NCI-H69 (cell line): ENCODE measurements at regions not wholly inside any gene's neighbourhood (a gene's known extent, or its start where the extent isn't known, plus 50 kb on each side); places are given as distances from the start of the nearest gene placed in this dataset.
A peak's percentile ranks its signal among the peaks of the same experiment; 100 is the strongest.

Source experiments
- DNase-seq: peaks from one replicate; lab custom pipeline; 2025; lab: John Stamatoyannopoulos, UW

DNA sequence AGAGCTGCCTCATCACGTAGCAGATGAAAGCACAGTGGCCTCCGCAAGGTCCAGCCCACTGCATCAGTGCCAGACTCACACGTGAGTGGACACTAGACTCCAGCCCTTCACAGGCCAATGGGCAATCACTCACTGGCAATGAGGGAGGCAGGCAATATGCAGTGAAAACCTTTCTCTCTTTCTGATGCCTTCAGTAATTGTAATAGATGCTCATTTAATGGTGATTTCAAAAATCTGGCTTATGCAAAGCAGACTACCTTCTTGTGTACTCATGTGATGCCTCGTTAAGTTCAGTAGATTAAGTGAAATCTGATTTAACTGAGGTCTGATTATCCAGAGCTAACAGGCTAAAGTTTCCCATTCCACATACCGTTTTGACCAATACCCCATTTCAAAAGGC lies 546.9 kb downstream of the MIAT start:
- DNase-seq = no peak

DNA sequence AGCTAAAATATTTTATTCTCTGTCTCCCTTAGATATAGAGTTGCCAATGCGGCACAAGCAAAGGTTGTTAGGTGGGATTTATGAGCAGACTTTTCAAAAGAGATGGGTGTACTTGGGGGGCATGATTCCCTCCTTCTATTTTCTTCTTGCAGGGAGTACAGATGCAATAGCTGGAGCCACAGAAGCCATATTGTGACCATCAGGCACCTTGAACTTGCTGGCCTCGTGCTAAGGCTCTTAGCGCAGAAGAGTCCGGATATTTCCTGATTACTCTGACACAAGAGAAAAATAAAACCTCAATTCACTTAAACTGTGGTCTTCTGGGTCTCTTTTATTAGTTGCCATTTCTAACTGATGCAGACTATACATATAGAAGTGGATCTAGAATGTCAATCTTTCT lies 547.4 kb downstream of the MIAT start:
- DNase-seq = no peak

DNA sequence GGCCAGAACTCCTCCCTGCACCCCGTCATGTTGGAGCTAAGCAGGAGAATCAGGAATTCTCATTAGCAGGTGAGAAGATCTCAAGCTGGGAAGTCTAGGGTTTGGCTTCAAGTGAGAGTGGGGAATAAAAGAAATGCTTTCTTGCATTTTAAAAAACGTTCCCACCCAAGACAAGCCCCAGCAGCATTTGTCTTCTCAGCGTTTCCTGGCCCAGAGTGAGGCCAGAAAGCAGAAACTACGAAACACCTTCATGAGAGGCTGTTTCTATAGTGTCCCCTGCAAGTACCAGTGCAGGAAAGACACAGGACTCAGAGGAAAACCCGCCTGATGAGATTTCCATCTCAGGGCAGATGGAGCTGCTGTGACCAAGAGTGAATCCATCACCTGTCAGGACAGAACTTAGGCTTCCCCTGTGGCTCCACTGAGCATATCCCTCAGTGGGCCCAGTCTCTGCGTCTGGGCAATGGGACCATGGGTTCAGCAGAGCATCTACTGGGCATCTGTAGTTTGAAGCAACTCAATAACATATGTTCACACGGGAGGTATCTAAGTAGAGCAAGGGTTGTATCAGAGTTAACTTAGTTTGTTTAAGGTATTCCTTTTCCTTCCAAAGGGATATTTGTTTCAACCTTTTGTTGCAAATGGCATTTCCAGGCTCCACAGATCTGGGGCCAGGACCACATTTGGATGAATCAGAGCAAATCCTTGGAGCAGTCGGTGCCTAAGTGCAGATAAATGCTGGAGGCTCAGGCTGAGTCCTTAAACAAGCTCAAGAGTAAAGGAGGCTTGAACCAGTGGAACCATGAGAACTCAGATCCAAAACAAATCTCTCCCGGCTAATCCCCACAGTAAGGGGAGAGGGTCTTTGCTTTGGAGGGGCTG lies 548.3 kb downstream of the MIAT start:
- no peak for DNase-seq

DNA sequence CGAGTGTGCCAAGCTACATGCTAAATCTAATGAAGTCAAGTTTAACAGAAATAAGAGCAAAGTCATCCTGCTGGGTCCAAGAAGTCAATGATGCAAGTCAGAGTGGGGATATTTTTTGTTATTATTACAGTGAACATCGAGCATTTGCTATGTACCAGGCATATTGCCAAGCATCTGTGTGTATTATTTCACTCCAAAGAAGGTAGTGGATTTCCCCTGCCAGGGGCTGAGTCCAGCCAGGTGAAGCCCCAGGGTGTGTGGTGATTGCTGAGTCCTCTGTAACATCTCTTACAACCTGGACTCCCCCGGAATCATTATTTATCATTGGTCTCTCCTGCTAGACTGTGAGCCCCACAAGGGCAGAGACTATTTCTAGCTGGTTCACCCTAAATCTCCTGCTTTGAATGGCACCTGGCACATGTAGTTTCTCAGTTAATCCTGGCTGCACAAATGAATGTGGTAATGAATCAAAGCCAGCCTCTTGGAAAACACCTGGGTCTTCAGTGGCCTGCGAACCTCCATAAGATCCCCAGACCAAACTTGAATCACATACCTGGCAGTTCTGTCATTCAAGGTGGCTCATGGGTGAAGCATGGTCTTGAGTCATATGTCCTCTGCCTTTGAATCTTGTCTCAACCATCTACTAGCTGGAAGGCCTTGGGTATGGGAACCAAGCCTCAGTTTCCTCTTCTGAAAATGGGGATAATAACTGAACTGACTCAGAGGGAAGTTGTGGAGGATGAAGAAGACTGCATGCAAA lies 549.2 kb downstream of the MIAT start:
- no peak for DNase-seq

DNA sequence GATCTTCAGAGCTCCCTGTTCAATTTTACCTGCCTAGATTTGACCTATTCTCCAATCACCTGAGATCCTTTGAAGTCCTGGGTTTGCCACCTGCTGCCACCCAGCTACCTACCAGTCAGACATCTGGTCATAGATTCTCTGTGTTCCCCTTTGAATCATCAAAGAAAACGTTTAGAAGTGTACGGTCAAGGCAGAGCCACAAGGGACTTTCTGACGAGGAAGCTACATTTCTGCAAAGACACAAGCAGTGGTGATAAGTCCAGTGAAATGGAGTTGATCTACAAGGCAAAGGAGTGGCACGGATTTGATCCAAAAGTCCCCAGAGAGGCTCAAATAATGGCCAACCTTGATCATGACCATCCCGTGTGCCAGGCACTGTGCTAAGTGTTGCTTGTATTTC lies 549.9 kb downstream of the MIAT start:
- DNase-seq = no peak

DNA sequence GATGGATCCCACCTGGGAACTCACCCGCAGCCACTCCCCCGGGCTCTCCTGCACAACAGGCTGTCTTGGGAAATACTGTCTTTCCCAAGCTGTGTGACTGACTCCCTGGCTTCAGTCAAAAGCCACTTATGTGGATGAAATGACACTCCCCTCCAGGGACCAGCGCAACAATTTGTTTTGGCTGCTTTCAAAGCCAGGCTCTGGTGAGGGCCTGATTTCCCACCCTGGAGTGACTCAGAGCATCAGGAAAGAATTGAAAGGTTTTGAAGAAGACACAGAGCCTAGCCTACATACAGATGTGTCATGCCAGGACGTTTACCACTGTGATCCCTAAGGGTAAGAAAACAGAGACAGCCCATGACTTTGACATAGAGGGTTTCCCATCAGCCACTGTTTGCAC lies 550.5 kb downstream of the MIAT start:
- no peak for DNase-seq

DNA sequence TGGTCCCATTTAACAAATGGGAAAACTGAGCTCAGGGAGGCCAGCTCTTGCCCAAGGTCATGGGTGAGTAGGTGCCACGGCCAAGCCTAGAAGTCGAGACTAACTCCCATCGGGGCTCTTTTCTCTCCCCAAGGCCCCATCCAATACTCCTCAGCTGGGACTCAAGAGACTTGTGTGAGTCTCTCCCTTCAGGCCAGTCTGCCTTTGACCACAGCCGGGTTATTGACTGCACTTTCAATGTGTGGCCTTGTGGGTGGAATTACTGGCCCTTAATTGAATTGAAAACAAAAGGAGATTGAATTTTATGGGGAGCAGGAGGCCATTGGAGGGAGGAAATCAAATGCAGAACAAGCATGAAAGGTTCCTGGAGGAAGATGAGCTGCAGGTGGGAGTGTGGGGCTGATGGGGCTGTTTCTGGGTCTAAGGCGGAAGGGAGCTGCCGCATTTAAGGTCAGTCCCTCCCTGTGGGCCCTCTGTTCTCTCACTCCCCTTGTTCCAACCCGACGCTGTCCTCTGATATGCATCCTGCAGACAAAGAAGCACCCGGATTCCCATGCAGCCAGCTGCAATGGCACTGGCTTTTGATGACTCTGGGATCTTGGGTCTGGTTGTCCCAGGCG lies 552.8 kb downstream of the MIAT start:
- DNase-seq = no peak

DNA sequence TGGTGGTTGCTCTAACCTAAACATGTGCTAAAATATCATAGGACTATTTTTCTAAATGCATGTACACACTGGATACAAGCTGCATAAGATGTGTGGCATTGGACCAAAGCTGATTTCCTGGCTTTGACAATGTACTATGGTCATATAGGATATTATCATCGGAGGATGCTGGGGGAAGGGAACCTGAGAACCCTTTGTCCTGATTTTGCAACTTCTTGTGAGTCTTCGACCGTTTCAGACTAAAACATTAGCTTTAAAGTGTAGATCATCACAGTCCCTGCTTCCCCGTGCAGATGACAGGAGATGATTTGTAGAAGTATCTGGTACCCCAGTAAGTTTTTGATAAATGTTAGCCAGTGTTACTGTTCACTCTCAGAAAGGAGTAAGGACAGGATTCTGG lies 554.7 kb downstream of the MIAT start:
- DNase-seq = no peak

DNA sequence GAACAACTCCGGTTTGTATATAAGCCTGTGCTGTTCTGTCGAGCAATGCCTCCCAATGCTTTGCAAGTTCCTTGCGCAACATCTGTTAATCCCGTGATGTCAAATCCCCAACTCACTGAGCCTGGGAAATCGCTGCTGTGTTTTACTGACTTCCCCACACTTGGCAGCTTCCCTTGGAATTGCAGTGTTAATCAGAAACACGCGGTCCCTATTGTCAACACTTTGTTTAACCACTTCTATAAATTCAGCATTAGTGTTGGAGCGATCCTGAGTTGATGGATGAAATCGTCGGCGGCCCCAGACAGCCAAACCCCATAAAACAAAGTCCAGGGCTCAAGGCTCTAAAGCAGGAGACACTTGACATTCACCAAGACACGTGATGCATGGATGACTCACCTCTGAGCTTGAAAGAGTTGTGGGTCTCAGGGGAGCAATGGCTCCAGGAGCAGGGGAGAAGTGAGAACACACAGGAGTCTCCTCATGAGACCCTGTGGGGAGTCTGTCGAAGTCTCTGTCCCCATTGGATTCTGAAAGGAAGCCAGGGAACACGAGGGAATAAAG lies 555.3 kb downstream of the MIAT start:
- DNase-seq = peak; percentile 19

DNA sequence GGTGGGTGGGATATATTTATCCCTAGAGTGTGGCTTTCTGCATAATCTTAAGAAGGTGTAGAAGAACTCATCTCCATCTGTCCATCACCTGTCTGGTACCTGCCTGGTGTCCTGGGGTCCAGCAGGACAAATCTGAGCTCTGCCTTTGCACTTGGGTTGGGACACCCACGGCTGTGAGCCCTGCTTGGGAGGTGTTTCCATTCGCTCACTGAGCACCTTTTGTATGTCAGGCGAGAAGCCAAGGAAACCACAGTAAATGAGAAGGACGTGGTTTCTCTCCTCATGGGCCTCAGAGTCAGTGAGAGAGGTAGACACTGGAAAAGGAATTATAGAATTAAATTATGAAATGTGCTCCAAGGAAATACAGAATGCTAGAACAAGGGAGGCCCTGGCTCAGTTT lies 555.9 kb downstream of the MIAT start:
- no peak for DNase-seq

DNA sequence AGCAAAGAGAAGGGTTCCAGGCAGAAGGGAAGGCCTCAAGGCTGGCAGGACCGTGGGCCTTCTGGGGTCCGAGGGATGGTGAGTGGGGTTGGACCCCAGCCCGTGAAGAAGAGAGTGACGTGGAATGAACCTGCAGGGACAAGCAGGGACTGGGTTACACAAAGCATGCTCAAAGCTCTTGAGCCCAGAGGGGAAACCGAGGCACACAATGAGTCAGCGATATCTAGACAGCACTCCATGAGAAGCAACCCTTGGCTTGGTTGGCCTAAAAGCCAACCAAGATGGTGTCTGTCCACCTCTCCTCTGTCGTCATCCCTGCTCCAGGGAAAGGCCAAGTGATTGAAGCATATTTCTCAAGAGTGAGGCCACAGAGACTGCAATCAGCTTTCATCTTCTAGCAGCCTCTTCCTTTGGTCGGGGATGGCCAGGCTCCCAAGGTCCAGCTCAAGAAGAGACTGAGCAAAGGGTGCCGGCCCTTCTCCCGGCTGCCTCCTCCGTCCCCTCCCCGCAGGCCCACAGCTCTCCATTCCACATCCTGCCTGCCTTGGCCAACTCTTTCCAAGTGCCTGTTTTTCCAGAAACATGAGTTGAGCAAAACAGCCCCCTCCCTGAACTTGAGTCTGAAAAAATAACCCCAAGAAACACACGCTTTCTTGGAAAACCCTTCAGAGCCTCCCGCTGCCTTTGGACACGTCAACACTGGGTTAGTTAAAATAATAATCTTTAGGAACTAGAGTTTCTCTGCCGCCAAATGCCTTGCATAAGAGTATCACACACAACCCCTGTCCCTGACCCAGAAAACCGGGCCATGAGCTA lies 556.6 kb downstream of the MIAT start:
- DNase-seq = no peak

DNA sequence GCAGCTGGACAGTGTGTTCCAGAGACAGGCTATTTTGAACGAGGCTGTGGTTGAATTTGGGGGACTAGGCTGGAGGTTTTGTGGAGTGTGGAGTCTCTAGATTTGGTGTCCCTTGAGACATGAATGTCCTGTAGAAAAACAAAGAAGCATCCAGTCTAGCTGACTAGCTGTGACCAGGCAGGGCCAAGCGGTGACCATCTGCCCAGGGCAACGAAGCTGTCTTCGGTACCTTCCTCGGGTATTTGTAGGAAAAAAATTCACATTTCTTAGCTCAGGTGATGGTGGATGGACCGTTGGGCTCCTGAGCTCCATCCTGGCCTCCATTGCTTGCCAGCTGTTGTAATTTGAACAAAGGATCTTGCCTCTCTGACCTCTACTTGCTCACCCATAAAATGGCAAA lies 557.3 kb downstream of the MIAT start:
- no peak for DNase-seq

DNA sequence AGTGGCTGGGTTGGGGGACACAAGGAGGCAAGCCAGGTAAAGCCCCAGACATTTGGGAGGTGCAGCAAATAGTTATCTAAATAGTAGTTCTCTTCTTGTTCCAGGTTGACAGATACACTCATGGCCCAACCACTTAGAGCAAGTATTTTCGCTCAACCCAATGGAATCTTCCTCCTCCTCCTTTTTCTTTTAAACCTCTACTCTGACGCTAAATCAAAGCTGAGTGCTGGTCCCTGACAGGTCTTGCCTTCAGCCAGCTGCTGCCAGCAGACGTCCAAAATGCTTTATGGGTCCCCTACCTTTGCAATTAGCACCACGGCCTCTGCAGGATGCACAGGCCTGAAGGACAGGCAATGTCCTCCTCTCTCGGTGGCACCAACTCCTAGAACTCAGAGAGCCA lies 558.5 kb downstream of the MIAT start:
- no peak for DNase-seq

DNA sequence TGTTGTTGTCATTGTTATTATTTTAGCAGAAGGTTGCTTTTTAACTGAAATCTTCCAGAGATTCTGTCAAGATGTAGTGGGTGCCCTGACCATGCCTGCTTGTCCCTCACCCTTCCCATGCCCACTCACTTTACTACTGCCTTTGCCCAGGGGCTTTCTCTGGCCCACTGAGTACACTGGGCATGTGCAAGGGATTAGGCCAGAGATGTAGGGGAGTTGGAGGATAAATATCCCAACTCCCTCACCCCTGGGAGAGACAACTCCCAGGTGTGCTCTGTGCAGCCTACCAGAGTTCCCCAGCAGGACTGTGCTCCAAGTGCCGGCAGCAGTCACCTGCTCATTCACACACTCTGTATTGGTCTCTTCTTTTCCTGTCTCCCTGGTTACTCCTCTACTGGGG lies 559.1 kb downstream of the MIAT start:
- DNase-seq = no peak

DNA sequence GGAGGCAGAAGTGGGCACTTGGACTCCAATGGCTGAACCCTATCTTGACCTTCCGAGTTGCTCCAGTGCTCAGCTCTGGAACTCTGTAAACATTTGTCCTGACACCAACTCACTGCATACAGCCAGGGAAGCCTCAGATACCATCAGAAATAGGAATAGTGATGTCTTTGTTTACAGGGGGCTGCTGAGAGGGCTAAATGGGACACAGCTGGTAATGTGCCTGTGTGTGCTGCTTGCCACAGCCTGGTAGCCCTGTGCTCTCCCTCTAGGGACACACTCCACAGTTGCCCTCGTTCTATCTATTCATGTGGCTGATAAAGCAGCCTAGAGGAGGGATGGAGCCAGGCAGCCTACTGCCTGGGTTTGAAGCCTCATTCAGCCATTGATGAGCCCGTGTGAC lies 559.8 kb downstream of the MIAT start:
- no peak for DNase-seq

DNA sequence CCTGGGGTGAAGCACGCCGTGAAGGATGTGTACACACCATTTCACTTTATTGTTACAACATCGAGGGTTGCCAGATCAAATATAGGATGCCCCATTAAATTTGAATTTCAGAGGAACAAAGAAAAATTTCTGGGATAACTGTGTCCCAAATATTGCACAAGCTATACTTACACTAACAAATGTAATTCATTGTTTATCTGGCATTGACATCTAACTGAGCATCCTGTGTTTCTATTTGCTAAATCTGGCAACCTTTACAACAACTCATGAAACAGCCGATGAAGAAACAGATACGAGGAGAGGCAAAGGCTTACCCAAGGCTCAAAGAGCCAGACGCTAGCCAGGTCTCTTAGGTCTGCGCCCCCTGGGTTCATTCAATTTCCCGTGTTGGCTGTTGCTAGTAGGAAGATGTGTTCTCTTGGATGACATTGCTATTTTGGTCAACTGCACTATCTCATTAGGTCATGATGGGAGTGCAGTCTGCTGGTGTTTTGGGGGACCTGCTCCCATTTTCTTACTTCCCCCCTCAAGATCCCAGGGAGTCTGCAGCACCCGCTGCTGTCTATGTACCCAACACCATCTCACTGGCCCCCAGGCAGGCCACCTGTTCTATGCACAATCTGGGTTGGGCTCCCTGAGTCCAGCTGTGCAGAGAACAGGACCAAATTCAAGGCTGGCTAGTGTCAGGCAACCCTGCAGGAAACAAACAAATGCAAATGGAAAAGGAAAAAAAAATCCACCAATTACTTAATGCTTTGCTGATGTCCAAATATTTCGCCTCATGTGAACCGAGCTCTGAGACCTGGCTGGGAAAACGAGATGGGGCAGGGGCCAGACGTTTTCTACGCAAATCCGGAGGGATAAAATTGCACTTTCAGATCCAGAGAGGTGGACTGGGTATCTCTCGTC lies 560.9 kb downstream of the MIAT start:
- DNase-seq = no peak

DNA sequence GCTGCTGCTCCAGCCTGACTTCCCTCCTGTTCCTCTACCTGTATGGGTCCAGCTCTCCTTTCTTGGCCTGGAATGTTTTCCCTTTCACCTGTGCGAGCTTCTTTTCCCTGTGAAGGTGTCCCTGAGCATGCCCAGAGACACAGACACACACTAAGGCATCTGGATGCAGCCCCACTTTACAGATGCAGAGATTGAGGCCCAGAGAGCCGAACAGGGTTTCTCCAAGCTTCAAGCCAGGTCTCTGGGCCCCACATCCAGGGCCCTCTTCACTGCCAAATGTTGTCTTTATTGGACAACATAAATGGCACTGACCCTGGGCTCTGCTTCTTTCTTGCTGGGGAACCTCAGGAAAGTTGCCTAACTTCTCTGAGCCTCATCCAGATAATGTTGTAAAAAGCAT lies 561.6 kb downstream of the MIAT start:
- no peak for DNase-seq

DNA sequence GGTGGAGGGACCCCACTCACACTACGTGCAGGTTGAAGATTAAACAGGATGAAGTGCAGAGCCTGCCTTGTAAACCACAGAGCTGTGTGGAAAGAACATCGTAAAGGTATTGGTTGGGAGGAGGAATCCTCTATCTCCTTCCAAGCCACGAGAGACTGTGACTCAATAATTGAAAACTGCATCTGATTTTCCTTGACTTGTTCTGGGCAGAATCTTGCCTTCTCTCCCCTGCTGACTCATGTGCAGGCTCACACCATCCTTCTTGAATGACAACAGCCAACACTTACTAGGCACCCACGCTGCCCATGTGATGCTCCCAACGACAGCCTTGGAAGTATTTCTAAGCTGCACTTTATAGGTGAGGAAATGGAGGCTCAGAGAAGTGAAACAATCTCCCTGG lies 563.0 kb downstream of the MIAT start:
- no peak for DNase-seq

DNA sequence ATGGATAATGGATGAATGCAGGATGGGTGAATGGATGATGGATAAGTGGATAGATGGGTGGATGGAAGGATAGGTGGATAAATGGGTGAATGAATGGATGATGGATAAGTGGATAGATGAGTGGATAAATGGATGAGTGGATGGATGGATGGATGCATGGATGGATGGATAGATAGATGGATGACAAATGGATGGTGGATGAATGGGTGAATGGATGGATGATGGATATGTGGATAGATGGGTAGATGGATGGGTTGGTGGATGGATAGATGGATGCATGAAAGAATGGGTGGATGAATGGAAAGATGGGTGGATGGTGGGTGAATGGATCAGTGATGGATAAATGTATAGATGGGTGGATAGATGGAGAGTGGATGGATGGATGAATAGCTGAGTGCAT lies 564.8 kb downstream of the MIAT start:
- no peak for DNase-seq

DNA sequence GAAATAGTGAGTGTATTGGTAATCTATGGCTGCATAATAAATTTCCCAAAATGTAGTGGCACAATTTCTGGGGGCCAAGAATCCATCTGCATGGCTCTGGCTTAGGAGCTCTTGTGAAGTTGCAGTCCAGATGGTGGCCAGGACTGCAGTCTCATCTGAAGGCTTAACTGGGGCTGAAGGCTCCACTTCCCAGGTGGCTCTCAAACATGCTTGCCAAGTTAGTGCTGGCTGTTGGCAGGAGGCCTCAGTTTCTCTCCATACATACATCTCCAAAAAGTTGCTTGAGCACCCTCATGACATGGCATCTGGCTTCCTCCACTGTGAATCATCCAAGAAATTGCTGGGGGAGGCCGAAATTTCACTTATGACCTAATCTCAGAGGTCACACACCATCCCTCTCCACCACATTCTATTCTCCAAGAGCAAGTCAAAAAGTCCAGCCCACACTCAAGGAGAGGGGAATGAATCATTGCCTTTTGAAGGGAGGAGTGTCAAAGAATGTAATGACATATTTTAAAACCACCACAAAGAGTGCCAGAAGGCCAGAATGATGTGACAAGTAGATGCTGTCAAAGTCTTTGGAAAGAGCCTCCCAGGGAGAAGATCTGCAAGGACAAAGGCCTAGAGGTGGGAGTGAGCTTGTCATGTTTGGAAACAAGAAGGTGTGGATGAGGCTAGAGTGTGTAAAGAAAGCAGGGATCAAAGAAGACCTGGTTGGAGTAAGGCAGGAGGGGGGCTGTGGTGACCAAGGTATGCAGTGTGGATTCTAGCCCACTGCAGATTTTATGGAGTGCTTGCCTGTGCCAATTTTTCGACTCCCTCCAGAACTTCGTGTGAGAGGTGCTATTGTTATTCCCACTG lies 566.2 kb downstream of the MIAT start:
- DNase-seq = no peak
